Stimulated activated CD4-positive, alpha-beta T cell treated with anti-CD3 and anti-CD28 coated beads, TNF-alpha, amount 100 ng/mL, for 48 hours (primary cell): ENCODE measurements at regions not wholly inside any gene's neighbourhood (a gene's known extent, or its start where the extent isn't known, plus 50 kb on each side); places are given as distances from the start of the nearest gene placed in this dataset.

ENCODE experiments used
- DNase-seq, 3 donors: peaks; one replicate each; pipeline ENCODE4 v3.0.0-alpha.2; 2020; ENCODE audit warnings: low read depth in 3 of 3

- no peak for DNase-seq
Measured at GRCh38 chrX:4905576-4905975, 1192.1 kb upstream of the PRKX start.

- no peak for DNase-seq
Measured at GRCh38 chrX:4881277-4881676, 1167.8 kb upstream of the PRKX start.

GRCh38 chrX:4878640-4879039 lies 1165.2 kb upstream of the PRKX start:
- no peak for DNase-seq

- no peak for DNase-seq
Measured at GRCh38 chrX:4876268-4876667, 1162.8 kb upstream of the PRKX start.

GRCh38 chrX:4851534-4851933 lies 1138.1 kb upstream of the PRKX start:
- DNase-seq = no peak

- no peak for DNase-seq
Measured at GRCh38 chrX:4850312-4850711, 1136.9 kb upstream of the PRKX start.

GRCh38 chrX:4844376-4844775 lies 1130.9 kb upstream of the PRKX start:
- DNase-seq = no peak

- DNase-seq = no peak
Measured at GRCh38 chrX:4841216-4841745, 1127.8 kb upstream of the PRKX start.

GRCh38 chrX:4831574-4831973 lies 1118.1 kb upstream of the PRKX start:
- no peak for DNase-seq

- no peak for DNase-seq
Measured at GRCh38 chrX:4830880-4831557, 1117.6 kb upstream of the PRKX start.

GRCh38 chrX:4825550-4825949 lies 1112.1 kb upstream of the PRKX start:
- DNase-seq = no peak

GRCh38 chrX:4809571-4809970 lies 1096.1 kb upstream of the PRKX start:
- no peak for DNase-seq

- DNase-seq = no peak
Measured at GRCh38 chrX:4805502-4805901, 1092.1 kb upstream of the PRKX start.

- no peak for DNase-seq
Measured at GRCh38 chrX:4800756-4801155, 1087.3 kb upstream of the PRKX start.

- no peak for DNase-seq
Measured at GRCh38 chrX:4787971-4788370, 1074.5 kb upstream of the PRKX start.

GRCh38 chrX:4764888-4765287 lies 1051.4 kb upstream of the PRKX start:
- no peak for DNase-seq

GRCh38 chrX:4762196-4762595 lies 1048.7 kb upstream of the PRKX start:
- no peak for DNase-seq

- DNase-seq = no peak
Measured at GRCh38 chrX:4754878-4755604, 1041.6 kb upstream of the PRKX start.

- no peak for DNase-seq
Measured at GRCh38 chrX:4741024-4741423, 1027.6 kb upstream of the PRKX start.

- no peak for DNase-seq
Measured at GRCh38 chrX:4735299-4735698, 1021.9 kb upstream of the PRKX start.

GRCh38 chrX:4710618-4711433 lies 997.4 kb upstream of the PRKX start:
- DNase-seq = no peak

GRCh38 chrX:4708970-4709760 lies 995.7 kb upstream of the PRKX start:
- DNase-seq = no peak
